IPS DF 6.9 (cell line): ENCODE measurements at regions not wholly inside any gene's neighbourhood (a gene's known extent, or its start where the extent isn't known, plus 50 kb on each side); places are given as distances from the start of the nearest gene placed in this dataset.
"Not testable (repeated sequence)": the region's sequence is repeated elsewhere in the genome, so short reads cannot be mapped to it uniquely, and the experiment has no call there.

Source experiments
- DNase-seq: peaks from one replicate; pipeline ENCODE4 v3.0.0-alpha.2; 2013; ENCODE audit warnings: low read depth, low spot score
- H3K27ac ChIP-seq: one replicate; pipeline ENCODE4 v1.5.1; 2013; ENCODE audit warnings: low read length, control low read depth
- H3K27me3 ChIP-seq: 2 replicates; pipeline ENCODE4 v1.6.1; 2013; ENCODE audit warnings: mild to moderate bottlenecking, low read length; ENCODE audit not compliant: control insufficient read depth, insufficient read depth
- H3K36me3 ChIP-seq: 2 replicates; pipeline ENCODE4 v1.6.1; 2013; ENCODE audit warnings: low read length; ENCODE audit not compliant: control insufficient read depth, insufficient read depth
- H3K4me1 ChIP-seq: 2 replicates; pipeline ENCODE4 v1.6.1; 2013; ENCODE audit warnings: low read length; ENCODE audit not compliant: control insufficient read depth, insufficient read depth
- H3K4me3 ChIP-seq: 2 replicates; pipeline ENCODE4 v1.5.1; 2013; ENCODE audit warnings: mild to moderate bottlenecking, low read length
- H3K9me3 ChIP-seq: 2 replicates; pipeline ENCODE4 v1.6.1; 2013; ENCODE audit warnings: low read length, inconsistent platforms; ENCODE audit not compliant: control insufficient read depth, insufficient read depth
- WGBS: extraction: QIAGEN DNeasy Blood & Tissue Kit; methylation state at CpG from one replicate; pipeline ENCODE4 v1.1.7; 2013; ENCODE audit warnings: mixed read lengths, missing lambda C conversion rate; ENCODE audit not compliant: insufficient read length, insufficient coverage; 5-methylcytosine and 5-hydroxymethylcytosine counted together

DNA sequence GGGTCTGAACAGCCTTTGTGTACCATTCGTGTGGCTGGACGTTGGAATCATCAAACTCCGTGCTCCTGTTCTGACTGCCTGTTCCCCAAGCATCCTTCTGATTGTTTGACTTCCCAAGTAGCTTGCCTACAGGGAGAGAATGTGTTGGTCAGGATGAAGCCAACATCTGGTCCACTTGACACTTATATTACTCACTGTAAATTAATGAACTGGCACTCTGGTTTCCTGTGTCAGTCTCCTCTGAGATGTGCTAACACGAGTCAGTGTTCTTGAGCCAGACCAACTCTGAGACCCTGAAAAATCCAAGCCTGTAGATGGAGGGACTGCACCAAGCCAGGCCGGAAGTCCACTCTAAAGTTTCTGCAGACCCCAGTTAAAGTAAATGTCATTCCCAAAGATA, 440.9 kb downstream of the ZNF516 start:
- WGBS: no CpG with 5 or more reads among the region's 5 CpGs
- Histone ChIP-seq H3K4me3 (no peak overlapping the region), H3K27ac (no peak overlapping the region), H3K9me3 (no peaks in the 10 kb centered on the region), H3K27me3 (no peaks in the 10 kb centered on the region), H3K4me1 (0 out of 2 replicates have a peak, but pooled peaks cover 1% of the 10 kb centered on the region), H3K36me3 (no peaks in the 10 kb centered on the region)
- DNase-seq: no peak

DNA sequence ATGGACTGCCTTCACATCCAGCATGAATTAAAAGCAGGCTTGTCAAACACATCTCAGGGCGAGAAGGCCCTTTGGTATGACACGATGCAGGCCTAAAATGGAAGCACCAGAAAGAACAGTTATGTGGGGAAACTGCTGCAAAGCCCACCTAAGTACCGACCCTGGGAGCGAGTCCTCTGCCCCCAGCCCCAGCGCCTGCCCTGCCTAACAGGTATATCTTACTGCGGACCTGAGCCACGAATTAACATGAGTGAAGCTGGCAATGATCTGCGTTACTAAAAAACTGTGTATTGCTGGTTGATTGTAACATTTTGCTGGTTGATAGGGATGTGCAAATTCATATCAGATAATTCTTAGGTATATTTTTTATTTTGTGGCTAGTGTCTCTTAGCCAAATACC, 441.5 kb downstream of the ZNF516 start:
- DNase-seq: no peak
- no peak overlapping the region for H3K4me3 ChIP-seq
- H3K36me3 ChIP-seq: no peaks in the 10 kb centered on the region
- 0 out of 2 replicates have a peak, but pooled peaks cover 1% of the 10 kb centered on the region for H3K4me1 ChIP-seq
- H3K27me3 ChIP-seq: no peaks in the 10 kb centered on the region
- WGBS: no CpG with 5 or more reads among the region's 8 CpGs
- no peaks in the 10 kb centered on the region for H3K9me3 ChIP-seq
- no peak overlapping the region for H3K27ac ChIP-seq

- Histone ChIP-seq H3K9me3 (no peaks in the 10 kb centered on the region), H3K36me3 (no peaks in the 10 kb centered on the region), H3K4me3 (no peak overlapping the region), H3K4me1 (0 out of 2 replicates have a peak, but pooled peaks cover 1% of the 10 kb centered on the region), H3K27me3 (no peaks in the 10 kb centered on the region), H3K27ac (no peak overlapping the region)
- no peak for DNase-seq
- no CpG with 5 or more reads among the region's 9 CpGs for WGBS
Observed at GRCh38 chr18:76052227-76052595, 442.8 kb downstream of the ZNF516 start.

- Histone ChIP-seq H3K27me3 (no peaks in the 10 kb centered on the region), H3K4me1 (no peaks in the 10 kb centered on the region), H3K4me3 (no peak overlapping the region), H3K36me3 (no peaks in the 10 kb centered on the region), H3K9me3 (no peaks in the 10 kb centered on the region), H3K27ac (no peak overlapping the region)
- no peak for DNase-seq
- WGBS: no CpG with 5 or more reads among the region's 14 CpGs
Observed at GRCh38 chr18:76051396-76052226, 443.4 kb downstream of the ZNF516 start.

- no peaks in the 10 kb centered on the region for H3K4me1 ChIP-seq
- H3K36me3 ChIP-seq: no peaks in the 10 kb centered on the region
- no peak for DNase-seq
- no peak overlapping the region for H3K27ac ChIP-seq
- no peaks in the 10 kb centered on the region for H3K27me3 ChIP-seq
- 100% methylated on average over 1 of the region's 4 CpGs for WGBS
- no peaks in the 10 kb centered on the region for H3K9me3 ChIP-seq
- no peak overlapping the region for H3K4me3 ChIP-seq
Observed at GRCh38 chr18:76046221-76046620, 448.8 kb downstream of the ZNF516 start.

- H3K36me3 ChIP-seq: no peaks in the 10 kb centered on the region
- no peak for DNase-seq
- H3K9me3 ChIP-seq: no peaks in the 10 kb centered on the region
- H3K4me1 ChIP-seq: no peaks in the 10 kb centered on the region
- no CpG with 5 or more reads among the region's 1 CpG for WGBS
- H3K4me3 ChIP-seq: no peak overlapping the region
- no peaks in the 10 kb centered on the region for H3K27me3 ChIP-seq
- H3K27ac ChIP-seq: no peak overlapping the region
Observed at GRCh38 chr18:76042511-76042910, 452.5 kb downstream of the ZNF516 start.

- no peaks in the 10 kb centered on the region for H3K27me3 ChIP-seq
- whole genome bisulfite sequencing: 100% methylated on average over 1 of the region's 3 CpGs
- no peaks in the 10 kb centered on the region for H3K4me1 ChIP-seq
- no peak overlapping the region for H3K27ac ChIP-seq
- no peak overlapping the region for H3K4me3 ChIP-seq
- no peaks in the 10 kb centered on the region for H3K9me3 ChIP-seq
- DNase-seq: no peak
- no peaks in the 10 kb centered on the region for H3K36me3 ChIP-seq
Observed at GRCh38 chr18:76018210-76018609, 476.8 kb downstream of the ZNF516 start.

DNA sequence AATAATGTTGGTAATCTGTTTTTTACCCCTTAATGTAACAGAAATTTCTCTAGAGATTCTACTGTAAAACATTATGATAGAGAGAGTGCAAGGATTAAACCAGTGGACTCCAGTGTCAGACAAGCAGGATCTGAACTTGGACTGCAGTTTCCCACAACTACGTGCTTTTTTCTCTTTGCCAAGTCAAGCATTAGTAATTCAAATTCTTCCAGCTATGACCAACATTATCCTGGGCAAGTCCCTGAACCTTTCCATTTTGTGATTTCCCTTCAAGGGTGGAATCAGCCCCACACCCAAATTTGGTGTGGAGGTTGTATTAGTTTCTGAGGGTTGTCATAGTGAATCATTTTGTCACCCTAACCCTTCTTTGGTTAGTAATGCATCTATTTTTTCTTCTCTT, 482.0 kb downstream of the ZNF516 start:
- H3K36me3 ChIP-seq: no peaks in the 10 kb centered on the region
- H3K27ac ChIP-seq: no peak overlapping the region
- H3K4me3 ChIP-seq: no peak overlapping the region
- WGBS: no CpG with 5 or more reads among the region's 1 CpG
- no peaks in the 10 kb centered on the region for H3K27me3 ChIP-seq
- DNase-seq: no peak
- no peaks in the 10 kb centered on the region for H3K9me3 ChIP-seq
- H3K4me1 ChIP-seq: no peaks in the 10 kb centered on the region

- Histone ChIP-seq H3K4me3 (no peak overlapping the region), H3K4me1 (no peaks in the 10 kb centered on the region), H3K9me3 (no peaks in the 10 kb centered on the region), H3K27me3 (no peaks in the 10 kb centered on the region), H3K27ac (no peak overlapping the region), H3K36me3 (no peaks in the 10 kb centered on the region)
- DNase-seq: no peak
- WGBS: no CpG with 5 or more reads among the region's 15 CpGs
Observed at GRCh38 chr18:76005632-76006208, 489.3 kb downstream of the ZNF516 start.

- DNase-seq, H3K36me3 ChIP-seq, H3K9me3 ChIP-seq, H3K27me3 ChIP-seq, H3K4me1 ChIP-seq, H3K27ac ChIP-seq, H3K4me3 ChIP-seq: not testable (repeated sequence)
- WGBS: no CpG with 5 or more reads among the region's 4 CpGs
Observed at GRCh38 chr18:75987913-75988312, 507.1 kb downstream of the ZNF516 start.

GRCh38 chr18:75984853-75985252, 510.2 kb downstream of the ZNF516 start:
- no peak overlapping the region for H3K27ac ChIP-seq
- H3K4me3 ChIP-seq: no peak overlapping the region
- no peaks in the 10 kb centered on the region for H3K36me3 ChIP-seq
- H3K9me3 ChIP-seq: no peaks in the 10 kb centered on the region; the same call in 1 of the 2 replicates
- DNase-seq: no peak
- no peaks in the 10 kb centered on the region for H3K4me1 ChIP-seq
- WGBS: no CpG with 5 or more reads among the region's 1 CpG
- H3K27me3 ChIP-seq: no peaks in the 10 kb centered on the region
